Trophoblast cell (in vitro differentiated cells and primary cell): ENCODE measurements at regions not wholly inside any gene's neighbourhood (a gene's known extent, or its start where the extent isn't known, plus 50 kb on each side); places are given as distances from the start of the nearest gene placed in this dataset.

Experiments used
- DNase-seq, 2 donors: peaks; one replicate each; pipeline ENCODE4 v3.0.0-alpha.2; 2016
- H2AFZ ChIP-seq: 2 replicates; pipeline ENCODE4 v1.6.1; 2013; ENCODE audit warnings: low read length, moderate library complexity, mild to moderate bottlenecking; ENCODE audit not compliant: insufficient read depth, poor library complexity
- H2AK5ac ChIP-seq: 2 replicates; pipeline ENCODE4 v1.6.1; 2013; ENCODE audit warnings: mild to moderate bottlenecking, low read length
- H2BK120ac ChIP-seq: 2 replicates; pipeline ENCODE4 v1.6.1; 2013; ENCODE audit warnings: low read length, mild to moderate bottlenecking, moderate library complexity; ENCODE audit not compliant: insufficient read depth, poor library complexity
- H2BK12ac ChIP-seq: 2 replicates; pipeline ENCODE4 v1.6.1; 2013; ENCODE audit warnings: mild to moderate bottlenecking, low read length, moderate library complexity
- H2BK5ac ChIP-seq: 2 replicates; pipeline ENCODE4 v1.6.1; 2013; ENCODE audit warnings: low read length, low read depth, moderate library complexity, mild to moderate bottlenecking; ENCODE audit not compliant: poor library complexity
- H3K14ac ChIP-seq: 2 replicates; pipeline ENCODE4 v1.6.1; 2013; ENCODE audit warnings: mild to moderate bottlenecking, low read length
- H3K18ac ChIP-seq: 2 replicates; pipeline ENCODE4 v1.6.1; 2013; ENCODE audit warnings: mild to moderate bottlenecking, low read length
- H3K23ac ChIP-seq: 2 replicates; pipeline ENCODE4 v1.6.1; 2013; ENCODE audit warnings: low read length
- H3K27ac ChIP-seq: 2 replicates; pipeline ENCODE4 v1.5.1; 2013; ENCODE audit warnings: low read depth, mild to moderate bottlenecking, inconsistent platforms, low read length, moderate library complexity
- H3K27me3 ChIP-seq: 2 replicates; pipeline ENCODE4 v1.6.1; 2013; ENCODE audit warnings: inconsistent platforms, mild to moderate bottlenecking, low read length, moderate library complexity; ENCODE audit not compliant: insufficient read depth
- H3K36me3 ChIP-seq, 2 experiments: 1 replicate in 1 of 2; 2 replicates in 1 of 2; pipeline ENCODE4 v1.6.1; 2013; ENCODE audit warnings: low read length in 2 of 2, mild to moderate bottlenecking in 2 of 2, moderate library complexity in 1 of 2; ENCODE audit not compliant: insufficient read depth in 2 of 2, control insufficient read depth in 1 of 2
- H3K4ac ChIP-seq: 2 replicates; pipeline ENCODE4 v1.6.1; 2013; ENCODE audit warnings: low read depth, mild to moderate bottlenecking, low read length, moderate library complexity
- H3K4me1 ChIP-seq, 2 experiments: 1 replicate in 1 of 2; 2 replicates in 1 of 2; pipeline ENCODE4 v1.6.1; 2013; ENCODE audit warnings: low read length in 2 of 2, mild to moderate bottlenecking in 2 of 2, moderate library complexity in 1 of 2; ENCODE audit not compliant: insufficient read depth in 2 of 2, control insufficient read depth in 1 of 2
- H3K4me2 ChIP-seq: 2 replicates; pipeline ENCODE4 v1.6.1; 2013; ENCODE audit warnings: inconsistent platforms, mild to moderate bottlenecking, low read length, moderate library complexity
- H3K4me3 ChIP-seq: 2 replicates; pipeline ENCODE4 v1.5.1; 2013; ENCODE audit warnings: mild to moderate bottlenecking, low read depth, low read length, inconsistent platforms
- H3K79me1 ChIP-seq: one replicate; pipeline ENCODE4 v1.6.1; 2013; ENCODE audit warnings: low read length
- H3K79me2 ChIP-seq: 2 replicates; pipeline ENCODE4 v1.6.1; 2013; ENCODE audit warnings: low read length, mild to moderate bottlenecking; ENCODE audit not compliant: control insufficient read depth, insufficient read depth, poor library complexity
- H3K9ac ChIP-seq: 2 replicates; pipeline ENCODE4 v1.6.1; 2013; ENCODE audit warnings: mild to moderate bottlenecking, low read length
- H3K9me3 ChIP-seq: 2 replicates; pipeline ENCODE4 v1.6.1; 2013; ENCODE audit warnings: low read depth, mild to moderate bottlenecking, control low read depth, inconsistent platforms, low read length; ENCODE audit not compliant: insufficient read depth
- H4K12ac ChIP-seq: 2 replicates; pipeline ENCODE4 v1.6.1; 2013; ENCODE audit warnings: low read depth, mild to moderate bottlenecking, low read length, moderate library complexity
- H4K8ac ChIP-seq: 2 replicates; pipeline ENCODE4 v1.6.1; 2013; ENCODE audit warnings: low read depth, mild to moderate bottlenecking, low read length, moderate library complexity
- H4K91ac ChIP-seq: one replicate; pipeline ENCODE4 v1.6.1; 2013; ENCODE audit warnings: low read depth, mild to moderate bottlenecking, low read length, moderate library complexity
- whole genome bisulfite sequencing: extraction: QIAGEN DNeasy Blood & Tissue Kit; methylation state at CpG from one replicate; pipeline ENCODE4 v1.1.7; 2013; ENCODE audit warnings: missing lambda C conversion rate; ENCODE audit not compliant: insufficient read length, insufficient coverage; ENCODE audit errors: extremely low coverage; 5-methylcytosine and 5-hydroxymethylcytosine counted together

DNA sequence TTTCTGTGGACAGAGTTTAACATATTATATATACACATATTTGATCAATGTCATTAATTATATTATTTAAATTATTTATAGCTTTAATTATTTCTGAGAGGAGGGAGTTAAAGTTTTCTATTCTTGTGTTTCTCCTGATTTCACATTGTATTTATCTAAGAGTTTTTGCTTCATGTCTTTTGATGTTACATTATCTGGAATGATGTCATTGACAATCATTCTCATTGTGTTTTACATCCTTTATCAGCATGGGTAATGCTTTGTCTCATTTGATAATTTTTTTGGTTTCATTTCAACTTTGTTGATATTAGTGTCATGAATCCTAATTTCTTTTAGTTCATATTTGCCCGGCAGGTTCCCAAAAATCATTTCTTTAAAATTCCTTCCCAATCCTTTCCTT, 56.7 kb upstream of the TOX2 start:
- no peak for DNase-seq
- Histone ChIP-seq H4K12ac (no peak overlapping the region), H3K4me2 (no peak overlapping the region), H3K9me3 (no peaks in the 10 kb centered on the region), H3K36me3 (no peaks in the 10 kb centered on the region), H3K4me1 (no peaks in the 10 kb centered on the region), H3K18ac (no peak overlapping the region), H3K4me3 (no peak overlapping the region), H4K91ac (no peak overlapping the region), H3K27ac (no peak overlapping the region), H3K79me1 (no peaks in the 10 kb centered on the region), H2BK120ac (no peak overlapping the region), H3K27me3 (no peaks in the 10 kb centered on the region), H2AK5ac (no peak overlapping the region), H2BK12ac (no peak overlapping the region), H2BK5ac (no peak overlapping the region), H3K9ac (no peak overlapping the region), H3K23ac (no peak overlapping the region), H3K14ac (no peak overlapping the region), H3K4ac (no peak overlapping the region), H2AFZ (no peak overlapping the region), H3K79me2 (no peaks in the 10 kb centered on the region), H4K8ac (no peak overlapping the region)
- WGBS, result no CpG with 5 or more reads among the region's 1 CpG

DNA sequence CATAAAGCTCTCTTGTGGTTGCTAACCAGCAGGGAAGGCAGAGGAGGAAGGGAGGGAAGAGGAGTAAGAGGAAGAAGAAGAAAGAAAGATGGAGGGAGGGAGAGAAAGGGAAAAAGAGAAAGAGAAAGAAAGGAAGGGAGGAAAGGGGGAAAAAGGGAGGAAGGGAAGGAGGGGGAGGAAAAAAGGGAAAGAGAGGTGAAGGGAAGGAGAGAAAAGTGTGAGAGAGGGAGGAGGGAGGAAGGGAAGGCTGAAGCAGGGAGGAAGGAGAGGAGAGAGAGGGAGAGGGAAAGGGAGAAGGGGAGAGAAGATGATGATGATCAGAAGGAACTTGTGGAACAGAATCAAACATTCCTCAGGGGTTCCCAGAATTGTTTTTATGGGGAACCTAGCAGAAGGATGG, 57.5 kb upstream of the TOX2 start:
- Histone ChIP-seq H3K27me3 (no peaks in the 10 kb centered on the region), H2BK5ac (no peak overlapping the region), H3K4me1 (no peaks in the 10 kb centered on the region)

GRCh38 chr20:43855803-43856202, 58.8 kb upstream of the TOX2 start:
- Histone ChIP-seq H2BK120ac (no peak overlapping the region), H3K4ac (no peak overlapping the region), H2AFZ (no peak overlapping the region), H3K36me3 (no peaks in the 10 kb centered on the region), H2AK5ac (no peak overlapping the region), H3K79me2 (no peaks in the 10 kb centered on the region), H3K27me3 (no peaks in the 10 kb centered on the region), H3K4me2 (no peak overlapping the region), H4K91ac (no peak overlapping the region), H4K8ac (no peak overlapping the region), H2BK12ac (no peak overlapping the region), H3K9me3 (no peaks in the 10 kb centered on the region), H3K27ac (no peak overlapping the region), H2BK5ac (no peak overlapping the region), H3K79me1 (no peaks in the 10 kb centered on the region), H3K14ac (no peak overlapping the region), H3K18ac (no peak overlapping the region), H3K23ac (no peak overlapping the region), H3K4me3 (no peak overlapping the region), H3K9ac (no peak overlapping the region), H3K4me1 (no peaks in the 10 kb centered on the region), H4K12ac (no peak overlapping the region)
- WGBS, result no CpG with 5 or more reads among the region's 1 CpG
- no peak for DNase-seq

More for the DNA sequence above, 57.5 kb upstream of the TOX2 start:
- Histone ChIP-seq H4K12ac (no peak overlapping the region), H3K14ac (no peak overlapping the region), H3K9ac (no peak overlapping the region), H4K8ac (no peak overlapping the region), H2AK5ac (no peak overlapping the region), H3K79me1 (no peaks in the 10 kb centered on the region), H2BK12ac (no peak overlapping the region), H3K4me2 (no peak overlapping the region), H3K4ac (no peak overlapping the region), H2BK120ac (no peak overlapping the region), H3K18ac (no peak overlapping the region), H3K23ac (no peak overlapping the region), H3K79me2 (no peaks in the 10 kb centered on the region), H2AFZ (no peak overlapping the region), H3K36me3 (no peaks in the 10 kb centered on the region), H3K4me3 (no peak overlapping the region), H3K9me3 (no peaks in the 10 kb centered on the region), H3K27ac (no peak overlapping the region), H4K91ac (no peak overlapping the region)
- no peak for DNase-seq

DNA sequence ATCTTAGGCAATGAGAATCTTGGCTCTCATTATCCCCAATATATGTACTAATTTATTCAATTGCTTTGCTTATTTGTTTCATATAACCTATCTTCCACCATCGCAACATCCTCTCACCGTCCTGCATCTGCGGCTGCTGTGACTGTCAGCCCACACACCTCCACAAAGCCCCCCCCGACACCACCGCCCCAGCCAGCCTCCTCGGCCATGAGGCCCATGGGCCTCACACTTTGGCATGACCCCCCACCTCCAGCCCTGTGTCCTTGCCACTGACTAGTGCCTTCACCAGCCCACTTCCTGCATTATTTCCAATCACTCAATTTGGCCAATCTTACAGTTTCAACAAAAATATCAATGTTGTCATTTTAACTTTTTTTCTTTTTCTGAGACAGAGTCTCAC, 60.7 kb upstream of the TOX2 start:
- no peak overlapping the region for H3K27ac ChIP-seq
- H4K91ac ChIP-seq, result no peak overlapping the region
- no peak overlapping the region for H3K18ac ChIP-seq
- H4K12ac ChIP-seq, result no peak overlapping the region
- DNase-seq, result no peak
- H3K79me2 ChIP-seq, result no peaks in the 10 kb centered on the region
- no peaks in the 10 kb centered on the region for H3K36me3 ChIP-seq
- no peak overlapping the region for H3K14ac ChIP-seq
- no peaks in the 10 kb centered on the region for H3K79me1 ChIP-seq
- H4K8ac ChIP-seq, result no peak overlapping the region
- no peak overlapping the region for H3K4ac ChIP-seq
- no peaks in the 10 kb centered on the region for H3K27me3 ChIP-seq
- H3K9me3 ChIP-seq, result no peaks in the 10 kb centered on the region
- no peak overlapping the region for H3K9ac ChIP-seq
- no peak overlapping the region for H3K4me2 ChIP-seq
- H3K23ac ChIP-seq, result no peak overlapping the region
- H2BK5ac ChIP-seq, result no peak overlapping the region
- no peak overlapping the region for H2AK5ac ChIP-seq
- H2BK120ac ChIP-seq, result no peak overlapping the region
- no peak overlapping the region for H2AFZ ChIP-seq
- WGBS, result no CpG with 5 or more reads among the region's 6 CpGs
- H3K4me1 ChIP-seq, result no peaks in the 10 kb centered on the region
- H3K4me3 ChIP-seq, result no peak overlapping the region
- H2BK12ac ChIP-seq, result no peak overlapping the region
